B cell (primary cell): ENCODE measurements at regions not wholly inside any gene's neighbourhood (a gene's known extent, or its start where the extent isn't known, plus 50 kb on each side); places are given as distances from the start of the nearest gene placed in this dataset.

Experiments used
- EZH2 ChIP-seq: IDR thresholded peaks from 2 replicates; pipeline ENCODE4 v1.6.1; 2012; ENCODE audit warnings: borderline replicate concordance, low read depth, mild to moderate bottlenecking, moderate library complexity, low read length; ENCODE audit not compliant: insufficient read depth, poor library complexity, severe bottlenecking
- TF ChIP-seq, protein P1 (sequence below): fragments of 200-600 bp; IDR thresholded peaks from one replicate; pipeline ENCODE4 v1.8.0; 2022; ENCODE audit warnings: antibody characterized with exemption, mild to moderate bottlenecking

DNA sequence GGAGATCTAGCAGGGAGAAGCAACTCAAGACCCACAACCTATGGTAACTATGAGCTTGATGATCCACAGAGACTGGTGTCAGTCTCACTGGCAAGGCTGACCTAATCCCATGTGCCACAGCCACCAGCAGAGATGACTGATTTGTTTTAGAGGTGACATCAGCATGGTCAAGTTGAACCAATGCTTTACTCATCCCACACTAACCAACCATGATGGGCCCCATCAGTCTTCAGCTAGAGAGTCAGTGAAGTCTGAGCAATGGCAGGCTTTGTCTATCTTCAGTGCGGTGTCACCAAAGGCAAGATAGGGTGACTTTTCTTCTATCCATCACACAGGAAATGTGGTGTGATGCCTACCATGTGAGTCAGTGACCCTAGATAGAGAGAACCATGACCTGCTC lies 1470.7 kb downstream of the NCAM2 start:
- TF ChIP-seq, protein P1, sequence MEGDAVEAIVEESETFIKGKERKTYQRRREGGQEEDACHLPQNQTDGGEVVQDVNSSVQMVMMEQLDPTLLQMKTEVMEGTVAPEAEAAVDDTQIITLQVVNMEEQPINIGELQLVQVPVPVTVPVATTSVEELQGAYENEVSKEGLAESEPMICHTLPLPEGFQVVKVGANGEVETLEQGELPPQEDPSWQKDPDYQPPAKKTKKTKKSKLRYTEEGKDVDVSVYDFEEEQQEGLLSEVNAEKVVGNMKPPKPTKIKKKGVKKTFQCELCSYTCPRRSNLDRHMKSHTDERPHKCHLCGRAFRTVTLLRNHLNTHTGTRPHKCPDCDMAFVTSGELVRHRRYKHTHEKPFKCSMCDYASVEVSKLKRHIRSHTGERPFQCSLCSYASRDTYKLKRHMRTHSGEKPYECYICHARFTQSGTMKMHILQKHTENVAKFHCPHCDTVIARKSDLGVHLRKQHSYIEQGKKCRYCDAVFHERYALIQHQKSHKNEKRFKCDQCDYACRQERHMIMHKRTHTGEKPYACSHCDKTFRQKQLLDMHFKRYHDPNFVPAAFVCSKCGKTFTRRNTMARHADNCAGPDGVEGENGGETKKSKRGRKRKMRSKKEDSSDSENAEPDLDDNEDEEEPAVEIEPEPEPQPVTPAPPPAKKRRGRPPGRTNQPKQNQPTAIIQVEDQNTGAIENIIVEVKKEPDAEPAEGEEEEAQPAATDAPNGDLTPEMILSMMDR, result no peak
- no peak for TF ChIP-seq EZH2
